Heart right ventricle (tissue), 16 donors: ENCODE measurements at regions not wholly inside any gene's neighbourhood (a gene's known extent, or its start where the extent isn't known, plus 50 kb on each side); places are given as distances from the start of the nearest gene placed in this dataset.

Experiments used
- ATAC-seq, 8 donors: fragments of 200-7000 bp; cut with Tn5 transposase; one replicate each; pipeline ENCODE4 v1.9.1; 2020; ENCODE audit warnings: mild to moderate bottlenecking in 8 of 8, moderate library complexity in 8 of 8, moderate number of reproducible peaks in 1 of 8
- DNase-seq, 2 donors: peaks; one replicate each; pipeline ENCODE4 v3.0.0-alpha.2; 2020
- H3K27ac ChIP-seq, 10 donors: fragments of 200-600 bp; sonication (generic) in 2 of 10; one replicate each; pipeline versions ENCODE4 v1.5.0 to v1.8.0; 2020 to 2022; ENCODE audit warnings: mild to moderate bottlenecking in 3 of 10
- H3K27me3 ChIP-seq, 7 donors: fragments of 200-600 bp; one replicate each; pipeline ENCODE4 v1.8.0; 2021 to 2022; ENCODE audit warnings: mild to moderate bottlenecking in 2 of 7
- H3K36me3 ChIP-seq, 9 donors: fragments of 200-600 bp; sonication (generic) in 1 of 9; one replicate each; pipeline versions ENCODE4 v1.5.0 to v1.8.0; 2020 to 2022; ENCODE audit warnings: mild to moderate bottlenecking in 2 of 9
- H3K4me1 ChIP-seq, 9 donors: fragments of 200-600 bp; sonication (generic) in 1 of 9; one replicate each; pipeline versions ENCODE4 v1.5.0 to v1.8.0; 2020 to 2022; ENCODE audit warnings: mild to moderate bottlenecking in 4 of 9
- H3K4me3 ChIP-seq, 10 donors: fragments of 200-600 bp; sonication (generic) in 2 of 10; one replicate each; pipeline versions ENCODE4 v1.5.0 to v1.8.0; 2020 to 2022; ENCODE audit warnings: mild to moderate bottlenecking in 7 of 10, moderate library complexity in 2 of 10
- H3K9me3 ChIP-seq, 11 donors: fragments of 200-600 bp in 10 of 11; sonication (generic) in 2 of 11; one replicate each; pipeline versions ENCODE4 v1.5.0 to v1.8.0; 2013 to 2022; ENCODE audit warnings: mild to moderate bottlenecking in 2 of 11, control low read depth in 1 of 11, moderate library complexity in 1 of 11
- WGBS, 2 donors: extraction: QIAGEN DNeasy Blood & Tissue Kit; methylation state at CpG; one replicate each; pipeline ENCODE4 v1.1.7; 2013; ENCODE audit warnings: inconsistent platforms in 1 of 2; 5-methylcytosine and 5-hydroxymethylcytosine counted together
- intact Hi-C, 10 donors: fragments of 100-400 bp; cut with DNase I; formaldehyde crosslinking; loops; one replicate each; pipeline versions ENCODE4 v1.11.1 to v1.14.2; 2022
- TF ChIP-seq, protein P1 (sequence below), 9 donors: fragments of 200-600 bp; sonication (generic) in 2 of 9; IDR thresholded peaks; one replicate each; pipeline versions ENCODE4 v1.5.0 to v1.8.0; 2021 to 2022; ENCODE audit warnings: antibody characterized with exemption in 9 of 9, mild to moderate bottlenecking in 5 of 9, moderate library complexity in 1 of 9
- donor health status: Arrhythmogenic right ventricular cardiomyopathy.
- donor health status: ischemic (EF 13 %, LVEDD 7.1; RV severe dilation, severe dysfunction).
- donor health status: healthy with polysubstance abuse.
- donor health status: DM: no; HTN: yes; CAD: no.
- donor health status: DM: no; HTN: no; CAD: no.
- donor health status: ischemic (EF 25% LVEDD 6.9; RV normal size, moderate dysfunction).
- donor health status: ischemic (EF 25% LVEDD 5.7; RV mildly dilated, moderate dysfunction).
- donor health status: healthy.
- donor health status: DM: yes; HTN: yes; CAD: no.
- donor health status: Ischemic cardiomyopathy.
- donor health status: ischemic (EF 35%, LVEDD 5.7; RV mildly dilated, moderate dysfunction).
- donor health status: nonischemic (EF 11% LVEDD 7.7; RV severe dilation, severe dysfunction).
- donor health status: DM: yes; HTN: yes; CAD: no.
- donor health status: PGD.
- donor health status: ischemic (EF 29% LVEDD 5.4; RV normal size, mild dysfunction).
- donor health status: nonischemic (EF 23%, LVEDD 6.1; RV moderate dilation, normal function).

DNA sequence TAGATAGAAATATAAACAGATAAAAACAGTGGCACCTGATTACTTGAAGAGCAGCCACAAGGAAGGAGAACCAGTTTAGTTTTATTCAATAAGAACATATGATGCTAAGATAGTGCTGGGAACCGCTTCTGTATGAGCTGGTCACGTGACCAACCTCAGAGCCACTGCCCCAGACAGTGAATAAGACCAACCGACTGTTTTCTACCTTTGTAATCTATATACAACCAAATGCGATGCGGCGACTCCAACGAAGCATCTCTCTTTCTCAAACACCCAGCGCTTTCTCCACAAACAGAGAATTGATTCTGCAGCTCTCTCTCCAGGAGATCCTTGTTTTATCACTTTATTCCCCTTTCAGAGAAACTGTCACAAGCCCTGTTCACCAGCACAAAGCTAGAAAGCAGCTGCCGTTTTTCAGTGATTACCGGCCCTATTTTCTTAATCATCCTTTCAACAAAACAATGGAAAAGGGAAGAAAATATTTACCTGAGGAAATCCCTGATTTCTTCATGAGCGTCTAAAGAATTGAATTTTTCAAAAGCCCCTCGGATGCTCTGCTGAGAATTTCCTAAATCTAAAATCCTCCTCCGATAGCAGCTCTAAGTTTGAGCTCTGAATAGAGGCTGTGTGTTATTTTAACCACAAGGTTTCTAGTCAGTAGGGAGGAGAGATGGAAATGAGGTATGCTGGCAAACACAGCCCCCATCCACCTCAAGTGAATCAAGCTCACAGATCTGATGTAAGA is 55.7 kb upstream of the JCAD start:
- ATAC-seq (peak in 2 of 8 donors; percentile 47 to 49), DNase-seq (no peak)
- H3K4me3 ChIP-seq: peak overlapping the region in 5 of 10 donors; percentile 16 to 37 (median 30)
- peaks cover 0 to 17% (median 0%) of the 10 kb centered on the region in 7 donors for H3K27me3 ChIP-seq
- peaks cover 0 to 22% (median 12%) of the 10 kb centered on the region in 9 donors for H3K4me1 ChIP-seq
- TF ChIP-seq, protein P1, sequence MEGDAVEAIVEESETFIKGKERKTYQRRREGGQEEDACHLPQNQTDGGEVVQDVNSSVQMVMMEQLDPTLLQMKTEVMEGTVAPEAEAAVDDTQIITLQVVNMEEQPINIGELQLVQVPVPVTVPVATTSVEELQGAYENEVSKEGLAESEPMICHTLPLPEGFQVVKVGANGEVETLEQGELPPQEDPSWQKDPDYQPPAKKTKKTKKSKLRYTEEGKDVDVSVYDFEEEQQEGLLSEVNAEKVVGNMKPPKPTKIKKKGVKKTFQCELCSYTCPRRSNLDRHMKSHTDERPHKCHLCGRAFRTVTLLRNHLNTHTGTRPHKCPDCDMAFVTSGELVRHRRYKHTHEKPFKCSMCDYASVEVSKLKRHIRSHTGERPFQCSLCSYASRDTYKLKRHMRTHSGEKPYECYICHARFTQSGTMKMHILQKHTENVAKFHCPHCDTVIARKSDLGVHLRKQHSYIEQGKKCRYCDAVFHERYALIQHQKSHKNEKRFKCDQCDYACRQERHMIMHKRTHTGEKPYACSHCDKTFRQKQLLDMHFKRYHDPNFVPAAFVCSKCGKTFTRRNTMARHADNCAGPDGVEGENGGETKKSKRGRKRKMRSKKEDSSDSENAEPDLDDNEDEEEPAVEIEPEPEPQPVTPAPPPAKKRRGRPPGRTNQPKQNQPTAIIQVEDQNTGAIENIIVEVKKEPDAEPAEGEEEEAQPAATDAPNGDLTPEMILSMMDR (IDR thresholded peaks at IDR 0.05): no peak
- WGBS, 2 donors: 10 to 13% methylated on average over 13 of the region's 13 CpGs
- no peaks in the 10 kb centered on the region for H3K9me3 ChIP-seq
- no peaks in the 10 kb centered on the region for H3K36me3 ChIP-seq
- intact Hi-C loops: loop anchor here in 1 of 10 donors (5.0 kb wide), 1 partner anchor 1423 kb away; no protein-coding TSS in a partner anchor
- no peak overlapping the region for H3K27ac ChIP-seq

- ATAC-seq (no peak), DNase-seq (no peak)
- H3K27me3 ChIP-seq: peaks cover 0 to 17% (median 0%) of the 10 kb centered on the region in 7 donors
- 95 to 99% methylated on average over 1 of the region's 1 CpG for WGBS, 2 donors
- H3K27ac ChIP-seq: no peak overlapping the region
- H3K4me1 ChIP-seq: peaks cover 0 to 22% (median 12%) of the 10 kb centered on the region in 9 donors
- H3K4me3 ChIP-seq: no peak overlapping the region
- no peaks in the 10 kb centered on the region for H3K9me3 ChIP-seq
- intact Hi-C loops: no loop called here
- H3K36me3 ChIP-seq: no peaks in the 10 kb centered on the region
- TF ChIP-seq, protein P1 (IDR thresholded peaks at IDR 0.05): no peak
Measured at GRCh38 chr10:30114401-30114800, 55.0 kb upstream of the JCAD start.

DNA sequence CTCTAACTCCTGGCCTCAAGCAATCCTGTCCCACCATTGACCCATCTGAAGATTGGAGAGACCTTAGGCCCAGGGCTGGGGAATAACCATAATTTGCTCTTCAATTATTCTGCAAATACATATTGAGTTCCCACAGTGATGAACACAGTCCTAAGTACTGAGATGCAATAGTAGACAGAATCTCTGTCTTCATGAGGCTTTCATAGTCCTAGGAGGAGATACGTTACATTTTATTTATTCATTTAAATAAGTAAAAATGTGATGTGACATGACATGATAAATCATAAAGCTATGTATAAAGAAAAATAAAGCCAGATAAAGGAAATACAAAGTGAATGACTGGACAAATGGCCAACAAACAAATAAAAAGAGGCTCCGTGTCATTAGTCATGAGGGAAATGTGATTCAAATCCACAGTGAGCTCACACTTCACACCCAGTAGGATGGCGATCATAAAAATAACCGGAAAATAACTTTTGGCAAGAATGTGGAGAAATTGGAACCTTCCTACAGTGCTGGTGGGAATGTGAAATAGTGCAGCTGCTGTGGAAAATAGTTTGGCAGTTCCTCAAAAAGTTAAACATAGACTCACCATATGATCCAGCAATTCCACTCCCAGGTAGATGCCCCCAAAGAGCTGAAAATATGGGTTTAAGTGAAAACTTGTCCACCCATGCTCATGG is 52.1 kb upstream of the JCAD start:
- TF ChIP-seq, protein P1 (IDR thresholded peaks at IDR 0.05): no peak
- ATAC-seq (peak in 2 of 8 donors; percentile 48 to 56), DNase-seq (no peak)
- Histone ChIP-seq H3K36me3 (no peaks in the 10 kb centered on the region), H3K4me1 (peaks cover 0 to 22% (median 12%) of the 10 kb centered on the region in 9 donors), H3K27me3 (peaks cover 0 to 17% (median 0%) of the 10 kb centered on the region in 7 donors), H3K4me3 (no peak overlapping the region), H3K9me3 (no peaks in the 10 kb centered on the region), H3K27ac (no peak overlapping the region)
- intact Hi-C loops: no loop called here
- WGBS, 2 donors: 57 to 62% methylated on average over 4 of the region's 4 CpGs
